ENCODE measurements at regions not wholly inside any gene's neighbourhood (a gene's known extent, or its start where the extent isn't known, plus 50 kb on each side); places are given as distances from the start of the nearest gene placed in this dataset.

DNA sequence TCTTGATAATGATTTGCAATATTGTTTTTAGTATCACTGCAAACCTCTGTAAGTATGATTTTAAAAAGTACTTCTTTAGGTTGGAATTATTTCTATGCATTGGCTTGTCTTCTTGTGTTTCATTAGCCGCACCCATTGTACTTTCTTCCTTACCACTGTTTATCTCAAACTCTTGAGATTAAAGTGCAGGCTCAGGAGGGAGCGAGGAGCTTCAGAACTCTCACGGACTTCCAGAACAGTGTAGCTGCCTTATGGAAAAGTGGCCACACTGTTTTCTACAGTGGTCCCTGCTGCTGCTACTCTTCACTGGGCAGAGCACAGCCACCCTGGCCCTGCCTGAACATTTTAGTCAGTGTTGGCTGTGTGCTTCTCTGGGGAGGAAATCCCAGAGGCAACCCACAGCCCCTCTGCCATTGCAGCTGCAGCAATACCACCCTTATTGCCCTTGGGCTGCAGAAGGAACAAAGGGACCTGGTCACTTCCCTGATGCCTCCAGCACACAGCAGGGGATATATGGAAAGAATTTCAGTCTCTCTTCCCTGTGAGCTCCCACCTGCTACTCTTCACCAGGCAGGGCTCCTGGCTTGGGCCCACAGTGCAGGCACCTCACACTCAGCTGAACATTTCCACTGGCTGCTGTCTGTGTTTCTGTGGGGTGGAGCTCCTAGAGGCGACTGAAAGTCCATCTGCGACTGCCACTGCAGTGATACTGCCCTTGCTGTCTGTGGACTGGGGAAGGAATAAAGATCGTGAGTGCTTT, 91.7 kb upstream of the MAP3K4 start:
- DNase-seq = no peak

DNA sequence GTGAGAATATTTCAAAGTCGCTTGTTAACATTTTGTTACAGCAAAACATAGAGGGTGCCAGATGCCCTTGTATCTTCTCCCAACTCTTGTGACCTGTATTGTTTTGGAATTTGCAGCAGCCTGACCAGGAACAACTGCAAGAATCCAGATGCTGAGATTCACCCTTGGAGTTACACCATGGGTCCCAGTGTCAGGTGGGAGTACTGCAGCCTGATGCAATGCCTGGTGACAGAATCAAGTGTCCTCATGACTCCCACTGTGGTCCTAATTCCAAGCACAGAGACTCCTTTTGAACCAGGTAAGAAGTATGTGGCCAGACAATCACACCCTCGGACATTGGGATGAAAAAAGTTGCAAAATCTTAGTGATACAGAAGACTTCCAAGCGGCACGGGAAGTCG, 79.6 kb upstream of the MAP3K4 start:
- DNase-seq = no peak

DNA sequence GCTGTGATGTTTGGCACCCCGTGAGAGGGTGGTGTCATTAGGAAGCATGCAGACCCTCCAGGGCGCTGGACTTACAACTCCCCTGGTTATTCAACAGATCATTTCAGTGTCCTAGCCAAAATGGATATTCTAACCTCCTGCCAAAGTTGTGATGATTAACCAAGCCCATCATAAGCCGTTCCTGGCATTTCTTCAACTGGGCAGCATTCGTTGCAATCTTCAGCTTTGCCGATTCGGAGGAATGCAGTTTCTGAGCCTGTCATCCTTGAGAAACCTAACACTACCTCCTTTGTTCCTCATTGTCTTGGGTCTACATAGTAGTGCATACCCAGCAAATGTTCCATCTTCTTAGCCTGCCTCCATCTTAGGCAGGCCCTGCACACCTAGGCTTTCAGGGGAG, 79.2 kb upstream of the MAP3K4 start:
- no peak for DNase-seq

DNA sequence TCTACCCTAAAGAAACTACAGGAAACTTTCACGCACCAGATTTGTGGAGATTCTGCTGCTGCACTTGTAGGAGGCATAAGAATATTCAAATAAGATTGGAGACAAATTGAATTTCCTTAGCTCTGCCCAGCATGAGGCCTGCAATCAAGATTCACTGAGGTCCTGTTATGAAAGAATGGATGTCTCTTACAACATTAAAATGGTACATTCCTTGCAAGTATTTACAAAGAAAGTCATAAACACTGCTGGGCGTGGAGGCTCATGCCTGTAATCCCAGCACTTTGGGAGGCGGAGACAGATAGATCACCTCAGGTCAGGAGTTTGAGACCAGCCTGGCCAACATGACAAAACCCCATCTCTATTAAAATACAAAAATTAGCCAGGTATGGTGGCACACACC, 74.0 kb upstream of the MAP3K4 start:
- no peak for DNase-seq

DNA sequence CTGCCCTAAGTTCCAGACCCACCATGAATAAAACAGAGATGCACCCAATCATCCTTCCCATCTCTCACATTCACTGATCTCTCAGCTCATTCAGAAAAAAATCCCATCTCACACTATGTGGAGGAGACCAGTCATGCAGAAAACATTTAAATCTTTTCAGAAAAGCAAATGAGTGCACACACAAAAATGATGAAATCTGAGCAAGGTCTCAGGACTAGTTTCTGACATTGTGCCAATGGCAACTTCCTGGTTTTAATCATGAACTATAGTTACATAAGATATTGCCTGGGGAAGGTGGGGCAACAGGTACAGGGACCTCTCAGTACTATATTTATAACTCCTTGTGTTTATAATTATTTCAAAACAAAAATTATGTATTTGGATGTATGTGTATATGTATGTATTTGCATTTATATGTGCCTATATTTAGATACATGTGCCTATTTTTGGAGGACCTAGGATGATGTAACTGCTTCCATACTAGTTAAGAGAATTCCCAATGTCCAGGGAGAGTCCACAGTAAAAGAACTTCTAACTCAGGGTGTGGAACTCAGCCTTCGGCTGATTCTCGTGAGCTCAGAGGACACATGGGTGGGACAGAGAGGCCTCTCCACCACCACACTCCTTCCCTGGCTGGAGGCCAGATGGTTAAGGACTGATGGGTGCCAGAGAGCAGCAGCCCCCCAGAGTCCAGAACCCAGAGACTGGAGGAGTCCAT, 71.7 kb upstream of the MAP3K4 start:
- no peak for DNase-seq

DNA sequence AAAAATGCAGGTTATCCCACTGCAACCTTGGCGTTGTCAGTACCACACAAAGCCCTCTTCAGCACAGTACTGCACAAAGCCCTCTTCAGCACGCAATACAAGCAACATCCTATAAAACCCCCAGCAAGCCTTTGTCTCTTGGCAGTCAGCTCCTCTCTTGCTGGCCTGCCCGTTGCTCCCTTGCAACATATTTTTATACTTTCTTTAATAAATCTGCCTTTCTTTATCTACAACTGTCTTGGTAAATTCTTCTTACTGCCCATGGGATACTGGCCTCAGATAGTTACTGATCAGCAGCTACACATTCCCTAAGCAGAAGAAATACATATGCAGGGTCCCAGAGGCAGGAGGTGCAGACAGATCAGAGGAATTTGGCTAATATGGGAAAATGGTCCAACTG, 70.5 kb upstream of the MAP3K4 start:
- no peak for DNase-seq

DNA sequence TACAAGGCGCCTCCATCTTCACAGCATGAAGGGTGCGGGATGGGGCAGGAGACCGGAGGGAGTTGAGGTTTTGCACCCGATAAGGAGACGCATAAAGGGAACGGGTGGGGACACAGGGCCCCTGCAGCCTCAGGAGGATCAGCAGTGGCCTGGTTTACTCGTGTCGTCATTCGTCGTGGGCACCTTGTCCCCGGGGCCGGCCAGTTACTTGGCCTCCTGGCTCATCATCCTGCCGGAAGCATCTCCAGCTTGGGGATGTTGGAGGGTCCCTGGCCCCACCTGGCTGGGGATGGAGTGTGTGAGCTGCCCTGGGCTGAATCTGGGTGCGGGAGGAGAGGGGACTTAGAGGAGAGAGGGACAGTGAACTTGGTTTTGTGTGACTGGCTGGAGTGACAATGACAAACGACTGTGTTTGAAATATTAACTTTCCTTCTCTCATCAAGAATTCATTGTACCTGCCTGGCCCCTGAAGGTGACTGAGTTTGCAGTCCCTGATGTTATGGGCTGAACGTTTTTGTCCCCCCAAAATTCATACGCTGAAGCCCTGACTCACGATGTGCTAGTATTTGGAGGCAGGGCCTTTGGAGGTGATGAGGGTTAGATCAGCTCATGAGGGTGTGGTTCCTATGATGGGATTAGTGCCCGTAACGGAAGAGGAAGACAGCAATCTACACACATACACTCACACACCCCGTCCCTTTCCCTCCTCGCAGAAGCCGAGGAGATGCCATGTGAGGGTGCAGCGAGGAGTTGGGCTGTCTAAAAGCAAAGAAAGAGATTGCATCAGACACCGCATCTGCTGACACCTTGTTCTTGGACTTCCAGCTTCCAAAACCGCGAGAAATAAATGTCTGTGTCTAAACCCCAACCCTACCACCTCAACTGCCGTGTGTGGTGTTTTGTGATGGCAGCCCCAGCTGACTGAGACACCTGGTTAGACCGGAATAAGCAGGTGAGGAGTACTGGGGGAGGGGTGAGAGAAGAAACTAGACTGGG, 65.0 kb upstream of the MAP3K4 start:
- no peak for DNase-seq

DNA sequence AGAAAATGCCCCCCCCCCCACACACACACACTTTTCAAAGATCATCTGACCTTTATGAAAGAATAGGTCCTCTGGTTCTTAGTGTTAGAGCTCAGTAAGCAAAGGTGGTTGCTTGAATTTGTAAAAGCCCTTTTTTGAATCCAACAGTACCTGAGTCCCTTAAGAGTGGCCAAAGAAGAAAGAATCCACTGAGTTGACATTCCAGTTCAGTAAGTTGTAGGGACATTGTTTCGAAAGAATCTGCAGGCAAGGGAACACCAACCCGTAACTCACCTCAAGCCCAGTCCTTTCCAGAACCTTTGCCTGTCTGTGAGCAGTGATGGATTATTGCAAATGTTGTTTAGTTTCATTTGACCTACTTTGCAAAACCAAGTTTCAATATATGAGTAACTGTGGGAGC, 64.2 kb upstream of the MAP3K4 start:
- DNase-seq = no peak

DNA sequence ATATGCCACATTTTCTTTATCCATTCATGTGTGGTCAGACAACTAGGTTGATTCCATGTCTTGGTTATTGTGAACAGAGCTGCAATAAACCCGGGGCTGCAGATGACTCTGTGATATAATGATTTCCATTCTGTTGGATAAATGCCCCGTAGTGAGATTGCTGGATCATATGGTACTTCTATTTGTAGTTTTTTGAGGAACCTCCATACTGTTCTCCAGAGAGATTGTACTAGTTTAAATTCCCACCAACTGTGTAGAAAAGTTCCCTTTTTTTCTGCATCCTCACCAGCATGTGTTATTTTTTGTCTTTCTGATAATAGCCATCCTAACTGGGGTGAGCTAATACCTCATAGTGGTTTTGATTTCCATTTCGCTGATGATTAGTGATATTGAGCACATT, 62.2 kb upstream of the MAP3K4 start:
- DNase-seq = no peak

DNA sequence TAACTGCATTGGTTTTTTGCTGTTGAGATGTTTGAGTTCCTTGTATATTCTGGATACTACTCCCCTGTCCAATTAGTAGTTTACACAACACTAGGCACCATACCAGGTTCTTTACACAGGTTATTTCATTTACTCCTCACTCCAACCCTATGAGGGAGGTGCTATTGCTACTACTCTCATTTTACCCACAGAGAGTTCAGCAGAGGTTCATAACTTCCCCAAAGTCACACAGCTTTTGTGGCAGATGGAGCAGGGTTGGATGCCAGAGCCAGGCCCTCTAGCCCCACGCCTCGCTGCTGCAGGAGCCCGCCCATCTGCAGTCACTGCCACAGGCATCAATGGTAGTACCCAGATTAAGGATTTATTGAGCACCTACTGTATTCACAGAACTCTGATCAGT, 61.7 kb upstream of the MAP3K4 start:
- DNase-seq = no peak

DNA sequence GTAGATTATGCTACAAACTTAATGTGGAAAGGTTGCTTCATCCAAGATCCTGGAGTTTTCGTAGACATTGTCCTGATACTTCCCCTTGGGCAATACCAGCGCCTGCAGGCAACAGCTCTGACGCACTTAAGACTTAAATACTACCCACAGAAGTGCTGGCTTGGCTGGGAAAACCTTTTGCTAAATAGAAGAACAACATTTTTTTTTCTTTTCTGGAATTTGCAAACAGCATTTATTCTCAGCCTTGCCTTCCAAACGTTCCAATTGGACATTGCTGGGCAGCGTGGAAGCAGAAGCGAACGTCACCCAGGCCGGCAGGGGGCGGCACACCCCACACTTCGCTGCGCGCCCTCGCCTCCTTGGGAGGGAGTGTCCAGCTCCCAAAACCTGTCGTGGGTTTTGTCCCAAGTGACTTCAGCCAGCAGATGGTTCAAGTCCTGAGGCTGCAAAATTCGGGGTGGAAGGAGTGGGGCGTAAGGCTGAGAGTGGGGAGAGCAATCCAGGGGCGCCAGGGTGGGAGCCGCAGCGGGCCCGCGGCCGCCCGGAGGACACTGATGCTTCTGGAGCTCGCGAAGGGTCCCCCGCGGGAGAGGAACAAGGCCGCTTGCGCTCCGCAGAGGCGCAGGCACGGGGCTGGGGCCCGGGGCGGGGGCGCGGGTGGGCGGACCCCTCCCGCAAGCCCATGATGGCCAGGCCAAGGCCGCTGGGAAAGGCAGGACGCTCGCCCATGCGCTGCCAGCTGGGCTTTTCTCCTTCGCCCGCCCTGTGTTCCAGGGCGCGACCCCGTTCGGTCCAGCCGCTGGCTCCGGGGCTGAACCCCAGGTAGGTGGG, 60.8 kb upstream of the MAP3K4 start:
- DNase-seq = peak; percentile 51

DNA sequence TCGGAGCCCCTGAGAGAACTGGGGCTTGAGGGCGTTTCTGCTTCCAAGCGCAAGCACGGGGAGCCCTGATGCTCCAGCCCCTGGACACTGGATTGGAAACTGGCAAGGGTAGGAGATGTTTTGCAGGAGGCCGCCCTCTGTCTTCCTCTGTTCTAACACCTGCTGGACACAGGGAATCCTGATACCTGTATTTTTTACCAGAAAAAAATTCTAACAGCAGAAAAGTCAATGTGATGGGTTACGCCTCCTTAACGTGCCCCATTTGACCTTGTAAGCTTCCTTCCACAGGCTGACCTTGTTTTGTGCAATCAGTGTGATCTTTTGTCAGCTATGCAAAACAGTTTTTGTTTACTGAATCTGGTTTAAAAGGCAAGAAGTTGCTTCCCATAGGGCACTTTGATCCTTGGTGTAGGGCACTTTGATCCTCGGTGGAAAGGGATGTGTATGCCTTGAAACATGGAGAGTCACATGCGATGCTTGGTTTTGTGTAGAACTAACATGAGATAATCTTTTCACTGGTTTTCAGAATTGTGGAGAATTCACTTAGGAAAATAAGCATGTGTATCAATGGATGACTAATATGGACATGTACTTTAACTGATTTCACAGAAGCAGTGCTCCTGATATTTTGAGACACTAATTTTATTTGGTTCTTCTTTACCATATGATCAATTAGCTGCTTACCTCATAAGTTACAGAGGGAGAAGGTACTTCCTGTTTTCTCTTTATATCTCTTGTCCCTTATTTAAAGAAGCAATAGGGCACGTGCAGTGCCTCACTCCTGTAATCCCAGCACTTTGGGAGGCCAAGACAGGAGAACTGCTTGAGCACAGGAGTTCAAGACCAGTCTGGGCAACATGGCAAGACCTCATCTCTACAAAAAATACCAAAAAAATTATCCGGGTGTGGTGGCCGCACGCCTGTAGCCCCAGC, 59.9 kb upstream of the MAP3K4 start:
- DNase-seq = no peak

DNA sequence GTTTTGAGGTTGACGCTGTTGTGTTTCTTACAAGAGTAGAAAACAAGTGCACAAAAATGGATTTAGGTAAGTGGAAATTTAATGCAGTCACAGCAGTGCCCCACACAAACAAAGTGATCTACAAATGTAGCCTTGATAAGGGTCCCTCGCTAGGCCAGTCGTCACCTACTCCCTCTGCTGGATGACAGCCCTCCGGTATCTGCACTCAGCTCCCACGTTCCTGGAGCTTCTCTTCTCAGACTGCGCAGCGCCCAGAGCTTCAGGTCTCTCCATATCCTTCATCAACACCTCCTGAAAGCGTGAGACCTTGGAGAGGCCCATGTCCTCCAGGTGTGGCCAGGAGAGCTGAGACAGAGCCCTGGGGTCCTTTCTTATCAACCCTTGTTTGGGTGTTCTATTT, 58.3 kb upstream of the MAP3K4 start:
- no peak for DNase-seq

DNA sequence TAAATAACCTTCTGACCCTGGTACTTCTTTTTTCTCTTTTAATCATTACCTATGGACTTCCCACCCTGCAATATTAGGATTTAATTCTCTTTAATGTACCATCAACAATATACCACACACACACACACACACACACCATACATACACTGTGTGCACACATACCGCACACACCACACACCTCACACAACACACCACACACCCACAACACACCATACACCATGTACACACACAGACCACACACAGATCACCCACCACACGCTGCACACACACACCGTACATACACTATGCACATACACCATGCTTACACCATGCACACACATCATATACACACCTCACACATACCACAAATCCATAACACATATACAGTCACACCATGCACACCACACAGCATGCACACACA, 57.4 kb upstream of the MAP3K4 start:
- no peak for DNase-seq

DNA sequence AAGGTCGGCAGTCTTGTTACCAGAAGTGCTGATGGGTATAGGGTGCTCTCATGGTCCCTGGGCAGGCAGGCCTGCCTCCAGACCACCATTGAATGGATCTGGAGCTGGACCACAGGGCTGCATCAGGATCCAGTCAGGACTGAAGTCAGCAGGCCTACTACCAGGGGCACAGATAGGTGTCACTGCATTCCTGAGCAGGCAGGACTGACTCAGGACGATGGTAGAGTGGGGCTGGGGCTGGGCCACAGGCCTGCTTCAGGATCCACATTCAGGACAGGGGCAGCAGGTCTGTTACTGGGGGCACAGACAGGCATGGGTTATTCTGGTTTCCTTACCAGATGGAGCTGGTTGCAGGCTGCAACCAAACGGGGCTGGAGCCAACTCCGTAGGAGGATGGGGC, 51.4 kb upstream of the MAP3K4 start:
- no peak for DNase-seq
